Breast epithelium (tissue), 3 donors: ENCODE measurements at regions not wholly inside any gene's neighbourhood (a gene's known extent, or its start where the extent isn't known, plus 50 kb on each side); places are given as distances from the start of the nearest gene placed in this dataset.

Source experiments
- CTCF ChIP-seq, 3 donors: fragments of 450-650 bp; IDR thresholded peaks; one replicate each; pipeline ENCODE4 v1.5.1; 2016 to 2017; ENCODE audit warnings: antibody characterized with exemption in 3 of 3, mild to moderate bottlenecking in 3 of 3, moderate library complexity in 3 of 3
- POLR2A ChIP-seq: fragments of 450-650 bp; IDR thresholded peaks from one replicate; pipeline ENCODE4 v1.6.1; 2016; ENCODE audit warnings: antibody characterized with exemption, mild to moderate bottlenecking, moderate library complexity
- POLR2AphosphoS5 ChIP-seq, 3 donors: sonication (generic); formaldehyde crosslinking; IDR thresholded peaks; one replicate each; pipeline ENCODE4 v1.6.1; 2017; ENCODE audit warnings: antibody characterized with exemption in 3 of 3

- TF ChIP-seq CTCF (IDR thresholded peaks at IDR 0.05): no peak
- no peak for TF ChIP-seq POLR2A
- no peak for TF ChIP-seq POLR2AphosphoS5 (IDR thresholded peaks at IDR 0.05)
Measured at GRCh38 chr7:68206946-68207485, 1210.4 kb downstream of the TYW1 start.
